Lower lobe of right lung (tissue), 2 donors: ENCODE measurements at regions not wholly inside any gene's neighbourhood (a gene's known extent, or its start where the extent isn't known, plus 50 kb on each side); places are given as distances from the start of the nearest gene placed in this dataset.

Experiments
- ATAC-seq, 2 donors: fragments of 200-7000 bp; cut with Tn5 transposase; one replicate each; pipeline ENCODE4 v1.9.1; 2020 to 2022; ENCODE audit warnings: mild to moderate bottlenecking in 2 of 2, moderate library complexity in 2 of 2
- DNase-seq: peaks from one replicate; pipeline ENCODE4 v3.0.0-alpha.2; 2020
- H3K27ac ChIP-seq: fragments of 200-600 bp; one replicate; pipeline ENCODE4 v1.8.0; 2022
- H3K27me3 ChIP-seq: fragments of 200-600 bp; one replicate; pipeline ENCODE4 v1.8.0; 2022; ENCODE audit warnings: low read depth
- H3K36me3 ChIP-seq: fragments of 200-600 bp; one replicate; pipeline ENCODE4 v1.8.0; 2022; ENCODE audit warnings: mild to moderate bottlenecking
- H3K4me1 ChIP-seq: fragments of 200-600 bp; one replicate; pipeline ENCODE4 v1.8.0; 2022
- H3K4me3 ChIP-seq: fragments of 200-600 bp; one replicate; pipeline ENCODE4 v1.8.0; 2022; ENCODE audit warnings: mild to moderate bottlenecking
- H3K9me3 ChIP-seq: fragments of 200-600 bp; one replicate; pipeline ENCODE4 v1.8.0; 2022
- intact Hi-C: fragments of 100-400 bp; cut with DNase I; formaldehyde crosslinking; loops from one replicate; pipeline ENCODE4 v1.11.0; 2022
- TF ChIP-seq, protein P1 (sequence below): fragments of 200-600 bp; IDR thresholded peaks from one replicate; pipeline ENCODE4 v1.8.0; 2022; ENCODE audit warnings: antibody characterized with exemption, mild to moderate bottlenecking
- donor health status: DM: no; HTN: yes; CAD: no; lungs with severe emphysema.

DNA sequence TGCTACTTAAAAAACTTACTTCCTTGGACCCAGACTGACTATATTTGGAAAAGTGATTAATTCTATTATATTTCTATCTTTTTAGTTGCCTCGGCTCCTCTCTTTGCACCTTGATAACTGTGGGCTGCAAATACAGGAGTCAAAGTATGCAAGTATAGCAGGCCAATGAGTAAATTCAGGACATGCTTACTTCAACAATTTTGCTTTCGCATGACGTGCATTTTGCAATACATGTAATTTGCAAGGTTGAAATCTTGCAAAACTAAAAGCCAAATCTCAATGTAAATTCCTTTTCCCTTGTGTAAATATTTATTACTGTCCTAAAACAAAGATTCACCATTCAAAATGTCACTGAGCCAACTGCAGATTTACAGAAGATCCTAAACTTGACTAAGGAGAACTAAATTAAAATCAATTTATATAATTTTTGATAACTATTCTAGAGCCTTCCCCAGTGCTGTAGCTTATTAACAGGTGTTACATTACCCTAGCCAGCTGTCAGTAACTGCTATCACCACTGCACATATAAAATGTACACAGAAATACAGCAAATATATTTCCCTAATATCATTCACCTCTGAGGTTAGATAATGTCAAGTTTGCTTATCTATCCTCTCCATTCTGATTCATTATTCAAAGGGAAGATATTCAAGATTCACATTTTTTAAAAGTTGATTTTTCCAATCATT, 1069.5 kb downstream of the TRHDE start:
- Histone ChIP-seq H3K27me3 (no peaks in the 10 kb centered on the region), H3K36me3 (no peaks in the 10 kb centered on the region), H3K27ac (no peak overlapping the region), H3K4me3 (no peak overlapping the region), H3K4me1 (no peaks in the 10 kb centered on the region), H3K9me3 (no peaks in the 10 kb centered on the region)
- DNase-seq, result no peak
- ATAC-seq, result no peak
- intact Hi-C loops, result no loop called here
- TF ChIP-seq, protein P1, sequence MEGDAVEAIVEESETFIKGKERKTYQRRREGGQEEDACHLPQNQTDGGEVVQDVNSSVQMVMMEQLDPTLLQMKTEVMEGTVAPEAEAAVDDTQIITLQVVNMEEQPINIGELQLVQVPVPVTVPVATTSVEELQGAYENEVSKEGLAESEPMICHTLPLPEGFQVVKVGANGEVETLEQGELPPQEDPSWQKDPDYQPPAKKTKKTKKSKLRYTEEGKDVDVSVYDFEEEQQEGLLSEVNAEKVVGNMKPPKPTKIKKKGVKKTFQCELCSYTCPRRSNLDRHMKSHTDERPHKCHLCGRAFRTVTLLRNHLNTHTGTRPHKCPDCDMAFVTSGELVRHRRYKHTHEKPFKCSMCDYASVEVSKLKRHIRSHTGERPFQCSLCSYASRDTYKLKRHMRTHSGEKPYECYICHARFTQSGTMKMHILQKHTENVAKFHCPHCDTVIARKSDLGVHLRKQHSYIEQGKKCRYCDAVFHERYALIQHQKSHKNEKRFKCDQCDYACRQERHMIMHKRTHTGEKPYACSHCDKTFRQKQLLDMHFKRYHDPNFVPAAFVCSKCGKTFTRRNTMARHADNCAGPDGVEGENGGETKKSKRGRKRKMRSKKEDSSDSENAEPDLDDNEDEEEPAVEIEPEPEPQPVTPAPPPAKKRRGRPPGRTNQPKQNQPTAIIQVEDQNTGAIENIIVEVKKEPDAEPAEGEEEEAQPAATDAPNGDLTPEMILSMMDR, result no peak

DNA sequence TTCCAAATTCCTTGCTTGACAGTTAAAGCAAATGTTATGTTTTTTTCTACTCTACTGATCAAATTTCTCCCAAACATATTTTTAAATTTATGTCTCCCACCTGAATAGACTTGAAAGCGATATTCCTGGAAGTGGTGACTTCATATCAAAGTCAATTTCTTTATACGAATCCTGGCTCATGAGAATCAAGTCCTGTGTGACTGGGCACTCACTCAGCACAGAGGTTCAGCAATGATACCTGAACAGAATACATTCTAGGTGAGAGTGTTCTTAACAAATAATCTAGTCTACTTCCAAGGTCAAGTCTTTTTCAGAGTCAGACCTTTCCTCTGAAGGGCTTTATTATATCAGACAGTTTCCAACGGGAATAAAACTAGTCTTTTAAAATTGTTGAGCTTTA, 1070.6 kb downstream of the TRHDE start:
- no peaks in the 10 kb centered on the region for H3K4me1 ChIP-seq
- TF ChIP-seq, protein P1, result no peak
- no peaks in the 10 kb centered on the region for H3K9me3 ChIP-seq
- H3K27me3 ChIP-seq, result no peaks in the 10 kb centered on the region
- no peaks in the 10 kb centered on the region for H3K36me3 ChIP-seq
- ATAC-seq, result no peak
- no peak overlapping the region for H3K27ac ChIP-seq
- no peak for DNase-seq
- no peak overlapping the region for H3K4me3 ChIP-seq
- intact Hi-C loops, result no loop called here

DNA sequence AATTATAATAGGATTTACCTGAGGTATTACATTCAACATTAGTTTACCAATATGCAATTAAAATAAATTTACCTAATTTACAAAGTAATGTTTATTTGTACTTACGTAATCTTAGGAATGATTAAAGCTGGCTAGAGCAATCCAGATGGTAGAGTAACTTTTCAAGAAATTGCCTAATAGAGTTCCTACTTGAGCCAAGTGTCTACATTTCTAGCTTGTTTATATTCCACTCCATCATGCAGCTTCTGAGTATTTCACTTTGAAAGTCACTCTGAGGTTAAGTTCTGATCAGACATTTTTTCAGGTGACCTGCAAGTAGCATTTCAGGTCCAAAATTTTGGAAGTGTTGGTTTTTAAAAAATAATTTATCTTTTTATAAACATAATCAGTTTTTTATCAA, 1080.7 kb downstream of the TRHDE start:
- no peaks in the 10 kb centered on the region for H3K36me3 ChIP-seq
- no peaks in the 10 kb centered on the region for H3K27me3 ChIP-seq
- H3K4me1 ChIP-seq, result no peaks in the 10 kb centered on the region
- TF ChIP-seq, protein P1, result no peak
- no peak for DNase-seq
- H3K27ac ChIP-seq, result no peak overlapping the region
- H3K4me3 ChIP-seq, result no peak overlapping the region
- intact Hi-C loops, result no loop called here
- ATAC-seq, result peak; percentile 77 to 88
- H3K9me3 ChIP-seq, result no peaks in the 10 kb centered on the region

DNA sequence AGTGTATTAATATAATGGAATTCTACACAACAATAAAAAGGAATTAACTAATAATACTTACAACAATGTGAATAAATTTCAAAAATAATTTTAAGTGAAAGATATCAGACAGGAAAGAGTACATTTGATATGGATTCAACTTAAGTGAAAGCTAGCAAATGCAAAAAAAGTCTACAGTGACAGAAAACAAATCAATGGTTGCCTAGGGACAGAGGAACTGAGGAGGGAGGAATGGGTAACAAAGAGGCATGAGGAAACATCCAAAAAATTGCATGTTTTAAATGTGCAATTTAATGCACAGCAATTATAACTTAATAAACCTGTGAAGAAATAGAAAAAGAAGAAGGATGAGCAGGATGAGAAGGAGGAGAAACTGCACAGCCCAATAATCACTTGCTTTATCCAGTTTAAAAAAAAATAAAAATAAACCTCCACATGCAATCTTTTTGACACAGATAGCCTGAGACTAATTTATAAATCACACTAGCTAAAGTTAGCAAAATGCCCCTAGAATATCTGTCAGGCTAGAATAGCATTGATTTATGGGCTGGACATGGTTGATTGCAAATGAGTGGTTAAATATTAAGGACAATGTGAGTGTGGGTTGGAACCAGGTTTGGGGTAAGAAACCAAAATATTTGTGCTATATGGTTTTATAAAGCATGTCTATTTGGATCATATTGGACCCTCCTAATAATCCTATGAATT, 1089.1 kb downstream of the TRHDE start:
- DNase-seq, result no peak
- Histone ChIP-seq H3K9me3 (no peaks in the 10 kb centered on the region), H3K4me1 (no peaks in the 10 kb centered on the region), H3K27ac (no peak overlapping the region), H3K4me3 (no peak overlapping the region), H3K27me3 (no peaks in the 10 kb centered on the region), H3K36me3 (no peaks in the 10 kb centered on the region)
- intact Hi-C loops, result no loop called here
- TF ChIP-seq, protein P1, result no peak
- no peak for ATAC-seq

DNA sequence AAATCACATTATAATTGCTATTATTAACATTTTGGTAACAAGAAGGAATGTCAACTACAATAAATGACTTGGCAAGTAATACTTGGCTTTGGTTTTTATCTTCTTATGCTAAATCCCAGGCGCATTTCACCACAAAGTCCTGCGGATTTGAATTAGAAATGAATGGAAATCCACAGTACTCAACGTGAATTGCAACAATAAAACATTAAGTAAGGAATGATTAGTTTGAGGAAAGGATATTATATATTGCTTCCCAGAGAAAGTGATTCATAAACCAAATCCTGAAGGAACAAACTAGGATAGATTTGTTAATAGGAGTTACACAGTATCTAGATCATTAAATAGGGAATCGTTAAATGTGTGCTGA, 1089.7 kb downstream of the TRHDE start:
- intact Hi-C loops, result no loop called here
- H3K4me1 ChIP-seq, result no peaks in the 10 kb centered on the region
- TF ChIP-seq, protein P1, result no peak
- no peaks in the 10 kb centered on the region for H3K27me3 ChIP-seq
- H3K9me3 ChIP-seq, result no peaks in the 10 kb centered on the region
- H3K36me3 ChIP-seq, result no peaks in the 10 kb centered on the region
- ATAC-seq, result no peak
- H3K4me3 ChIP-seq, result no peak overlapping the region
- H3K27ac ChIP-seq, result no peak overlapping the region
- DNase-seq, result no peak
